CD14-positive monocyte (primary cell): ENCODE measurements at regions not wholly inside any gene's neighbourhood (a gene's known extent, or its start where the extent isn't known, plus 50 kb on each side); places are given as distances from the start of the nearest gene placed in this dataset.

Source experiments
- DNase-seq, 3 donors: peaks; one replicate each; pipeline ENCODE4 v3.0.0-alpha.2; 2011 to 2022
- H2AFZ ChIP-seq: 2 replicates; pipeline ENCODE4 v1.6.0; 2012; ENCODE audit warnings: mild to moderate bottlenecking, low read depth, low read length, inconsistent platforms; ENCODE audit not compliant: insufficient read depth, poor library complexity, severe bottlenecking
- H3K27ac ChIP-seq, 2 donors: 1 replicate in 1 of 2; 2 replicates in 1 of 2; pipeline ENCODE4 v1.5.1; 2012 to 2013; ENCODE audit warnings: low read length in 2 of 2, control low read depth in 1 of 2, inconsistent platforms in 1 of 2, low read depth in 1 of 2, mild to moderate bottlenecking in 1 of 2
- H3K27me3 ChIP-seq, 2 donors: one replicate each; pipeline versions ENCODE4 v1.6.0 to v1.6.1; 2011 to 2013; ENCODE audit warnings: low read length in 2 of 2; ENCODE audit not compliant: control insufficient read depth in 2 of 2, insufficient read depth in 2 of 2
- H3K36me3 ChIP-seq, 2 donors: replicated peaks in 1 of 2; 1 replicate in 1 of 2; 2 replicates in 1 of 2; pipeline versions ENCODE4 v1.5.1 to v1.6.1; 2012 to 2013; ENCODE audit warnings: low read length in 2 of 2, control low read depth in 1 of 2, inconsistent platforms in 1 of 2, mild to moderate bottlenecking in 1 of 2; ENCODE audit not compliant: insufficient read depth in 2 of 2, control insufficient read depth in 1 of 2
- H3K4me1 ChIP-seq, 2 donors: 1 replicate in 1 of 2; 2 replicates in 1 of 2; pipeline versions ENCODE4 v1.5.1 to v1.6.1; 2012 to 2013; ENCODE audit warnings: low read length in 2 of 2, control low read depth in 1 of 2, inconsistent platforms in 1 of 2, mild to moderate bottlenecking in 1 of 2, moderate library complexity in 1 of 2; ENCODE audit not compliant: insufficient read depth in 2 of 2, control insufficient read depth in 1 of 2
- H3K4me2 ChIP-seq: replicated peaks from 2 replicates; pipeline ENCODE3; 2012; ENCODE audit warnings: low read length, moderate library complexity, mild to moderate bottlenecking; ENCODE audit not compliant: poor library complexity, severe bottlenecking; ENCODE audit errors: extremely low read depth
- H3K4me3 ChIP-seq, 3 experiments: fragments of 200-600 bp in 1 of 3; sonication (generic) in 1 of 3; replicated peaks in 1 of 3; 1 replicate in 2 of 3; 2 replicates in 1 of 3; pipeline ENCODE4 v1.5.1; 2011 to 2013; ENCODE audit warnings: low read length in 3 of 3, mild to moderate bottlenecking in 3 of 3, control low read depth in 2 of 3, low read depth in 2 of 3, inconsistent platforms in 1 of 3, moderate library complexity in 1 of 3
- H3K79me2 ChIP-seq: 2 replicates; pipeline ENCODE4 v1.6.0; 2012; ENCODE audit warnings: mild to moderate bottlenecking, control low read depth, inconsistent platforms, low read length, moderate library complexity; ENCODE audit not compliant: insufficient read depth
- H3K9ac ChIP-seq: 2 replicates; pipeline ENCODE4 v1.6.0; 2017; ENCODE audit warnings: low read length, mild to moderate bottlenecking; ENCODE audit not compliant: insufficient read depth, poor library complexity, severe bottlenecking
- H3K9me3 ChIP-seq, 2 donors: replicated peaks in 1 of 2; 1 replicate in 1 of 2; 2 replicates in 1 of 2; pipeline versions ENCODE4 v1.5.1 to v1.6.1; 2012 to 2013; ENCODE audit warnings: low read length in 2 of 2, control low read depth in 1 of 2; ENCODE audit not compliant: control insufficient read depth in 1 of 2, insufficient read depth in 1 of 2
- H4K20me1 ChIP-seq: 2 replicates; pipeline ENCODE4 v1.6.0; 2012; ENCODE audit warnings: mild to moderate bottlenecking, low read length, control low read depth, moderate library complexity; ENCODE audit not compliant: insufficient read depth
- H3K27ac Mint-ChIP-seq, 7 donors: one replicate each; pipeline ENCODE4 v1.8.0; 2020; ENCODE audit warnings: mild to moderate bottlenecking in 7 of 7, mixed read lengths in 7 of 7, moderate library complexity in 6 of 7, inconsistent platforms in 2 of 7
- H3K27me3 Mint-ChIP-seq, 3 donors: one replicate each; pipeline ENCODE4 v1.8.0; 2021 to 2022; ENCODE audit warnings: low read depth in 3 of 3, mild to moderate bottlenecking in 3 of 3, mixed read lengths in 3 of 3, moderate library complexity in 3 of 3, inconsistent platforms in 1 of 3
- H3K36me3 Mint-ChIP-seq, 2 donors: one replicate each; pipeline ENCODE4 v1.8.0; 2020; ENCODE audit warnings: mixed read lengths in 2 of 2, inconsistent platforms in 1 of 2, mild to moderate bottlenecking in 1 of 2
- H3K4me1 Mint-ChIP-seq: one replicate; pipeline ENCODE4 v1.8.0; 2020; ENCODE audit warnings: mild to moderate bottlenecking, mixed read lengths
- H3K4me3 Mint-ChIP-seq, 2 donors: one replicate each; pipeline ENCODE4 v1.8.0; 2020; ENCODE audit warnings: mild to moderate bottlenecking in 2 of 2, mixed read lengths in 2 of 2, moderate library complexity in 1 of 2
- H3K9me3 Mint-ChIP-seq, 7 donors: one replicate each; pipeline ENCODE4 v1.8.0; 2020 to 2022; ENCODE audit warnings: mixed read lengths in 7 of 7, mild to moderate bottlenecking in 6 of 7, moderate library complexity in 6 of 7, inconsistent platforms in 2 of 7
- CTCF ChIP-seq: fragments of 200-600 bp; IDR thresholded peaks from one replicate; pipeline ENCODE4 v1.8.0; 2022; ENCODE audit warnings: antibody characterized with exemption, mild to moderate bottlenecking
- WGBS: methylation state at CpG from one replicate; pipeline ENCODE4 v1.1.5; 2013; ENCODE audit warnings: missing lambda C conversion rate; ENCODE audit not compliant: insufficient coverage; 5-methylcytosine and 5-hydroxymethylcytosine counted together
- intact Hi-C, 2 donors: fragments of 100-400 bp; cut with micrococcal nuclease; formaldehyde crosslinking; loops; one replicate each; pipeline versions ENCODE4 v1.15.0 to v1.15.1; 2023

GRCh38 chr1:191457889-191458288, 700.4 kb upstream of the RGS18 start:
- Histone ChIP-seq H3K27me3 (no peaks in the 10 kb centered on the region), H3K4me3 (no peak overlapping the region), H3K4me1 (no peaks in the 10 kb centered on the region), H3K4me2 (no peak overlapping the region), H3K9me3 (no peaks in the 10 kb centered on the region), H2AFZ (no peak overlapping the region), H4K20me1 (no peaks in the 10 kb centered on the region), H3K27ac (no peak overlapping the region), H3K9ac (no peak overlapping the region), H3K79me2 (no peaks in the 10 kb centered on the region), H3K36me3 (no peaks in the 10 kb centered on the region)
- peaks cover 0 to 3% (median 0%) of the 10 kb centered on the region in 7 donors for H3K9me3 Mint-ChIP-seq
- H3K36me3 Mint-ChIP-seq: no peaks in the 10 kb centered on the region
- DNase-seq: no peak
- intact Hi-C loops: no loop called here
- WGBS: no CpG with 5 or more reads among the region's 3 CpGs
- no peak overlapping the region for H3K4me3 Mint-ChIP-seq
- TF ChIP-seq CTCF: no peak
- no peaks in the 10 kb centered on the region for H3K27me3 Mint-ChIP-seq
- no peak overlapping the region for H3K27ac Mint-ChIP-seq
- no peaks in the 10 kb centered on the region for H3K4me1 Mint-ChIP-seq

- no peak overlapping the region for H3K27ac ChIP-seq
- Mint-ChIP-seq H3K4me3 (no peak overlapping the region), H3K36me3 (no peaks in the 10 kb centered on the region), H3K27ac (no peak overlapping the region), H3K27me3 (no peaks in the 10 kb centered on the region), H3K9me3 (peaks cover 0 to 4% (median 0%) of the 10 kb centered on the region in 7 donors), H3K4me1 (no peaks in the 10 kb centered on the region)
- no peaks in the 10 kb centered on the region for H4K20me1 ChIP-seq
- H3K4me1 ChIP-seq: no peaks in the 10 kb centered on the region
- H3K27me3 ChIP-seq: no peaks in the 10 kb centered on the region
- H3K4me2 ChIP-seq: no peak overlapping the region
- H2AFZ ChIP-seq: no peak overlapping the region
- no peaks in the 10 kb centered on the region for H3K9me3 ChIP-seq
- no peaks in the 10 kb centered on the region for H3K79me2 ChIP-seq
- no peaks in the 10 kb centered on the region for H3K36me3 ChIP-seq
- no peak overlapping the region for H3K9ac ChIP-seq
- intact Hi-C loops: no loop called here
- no peak overlapping the region for H3K4me3 ChIP-seq
- no peak for TF ChIP-seq CTCF
- no peak for DNase-seq
Observed at GRCh38 chr1:191460234-191460633, 698.0 kb upstream of the RGS18 start.
